SW 1271 (cell line): ENCODE measurements at regions not wholly inside any gene's neighbourhood (a gene's known extent, or its start where the extent isn't known, plus 50 kb on each side); places are given as distances from the start of the nearest gene placed in this dataset.

Experiments
- DNase-seq, 2 experiments: peaks; one replicate each; lab custom pipeline; 2025; lab: John Stamatoyannopoulos, UW

GRCh38 chr16:86806838-86807351 lies 228.5 kb downstream of the FOXL1 start:
- no peak for DNase-seq

GRCh38 chr16:86808863-86809444 lies 230.6 kb downstream of the FOXL1 start:
- DNase-seq: no peak

GRCh38 chr16:86809458-86809955 lies 231.2 kb downstream of the FOXL1 start:
- no peak for DNase-seq

- no peak for DNase-seq
Observed at GRCh38 chr16:86810062-86810461, 231.7 kb downstream of the FOXL1 start.

- no peak for DNase-seq
Observed at GRCh38 chr16:86812363-86812970, 234.1 kb downstream of the FOXL1 start.

GRCh38 chr16:86814256-86814655 lies 235.9 kb downstream of the FOXL1 start:
- no peak for DNase-seq

GRCh38 chr16:86816930-86817625 lies 238.7 kb downstream of the FOXL1 start:
- DNase-seq: no peak

GRCh38 chr16:86818671-86819532 lies 240.6 kb downstream of the FOXL1 start:
- DNase-seq: no peak

- no peak for DNase-seq
Observed at GRCh38 chr16:86819533-86819892, 241.2 kb downstream of the FOXL1 start.

- no peak for DNase-seq
Observed at GRCh38 chr16:86821895-86822294, 243.5 kb downstream of the FOXL1 start.

- no peak for DNase-seq
Observed at GRCh38 chr16:86823125-86823524, 244.8 kb downstream of the FOXL1 start.

- DNase-seq: no peak
Observed at GRCh38 chr16:86823888-86824671, 245.7 kb downstream of the FOXL1 start.

GRCh38 chr16:86824751-86825296 lies 246.5 kb downstream of the FOXL1 start:
- DNase-seq: no peak

GRCh38 chr16:86825631-86826030 lies 247.3 kb downstream of the FOXL1 start:
- no peak for DNase-seq

- no peak for DNase-seq
Observed at GRCh38 chr16:86826941-86827340, 248.6 kb downstream of the FOXL1 start.

GRCh38 chr16:86827521-86827920 lies 249.2 kb downstream of the FOXL1 start:
- no peak for DNase-seq

- DNase-seq: no peak
Observed at GRCh38 chr16:86828202-86828601, 249.9 kb downstream of the FOXL1 start.

- no peak for DNase-seq
Observed at GRCh38 chr16:86828653-86829052, 250.3 kb downstream of the FOXL1 start.

GRCh38 chr16:86831366-86831765 lies 253.0 kb downstream of the FOXL1 start:
- no peak for DNase-seq

GRCh38 chr16:86833136-86833535 lies 254.8 kb downstream of the FOXL1 start:
- DNase-seq: no peak

- no peak for DNase-seq
Observed at GRCh38 chr16:86834451-86835035, 256.2 kb downstream of the FOXL1 start.
